SK-N-MC (cell line): ENCODE measurements at regions not wholly inside any gene's neighbourhood (a gene's known extent, or its start where the extent isn't known, plus 50 kb on each side); places are given as distances from the start of the nearest gene placed in this dataset.
"Not testable (repeated sequence)": the region's sequence is repeated elsewhere in the genome, so short reads cannot be mapped to it uniquely, and the experiment has no call there.

Experiments used
- DNase-seq: peaks from one replicate; pipeline ENCODE4 v3.0.0-alpha.2; 2011; ENCODE audit warnings: low read depth, low spot score
- H3K27ac ChIP-seq: fragments of 200-600 bp; sonication (generic); 2 replicates; pipeline ENCODE4 v1.5.1; 2016; ENCODE audit warnings: mixed run types
- H3K36me3 ChIP-seq: fragments of 200-600 bp; sonication (generic); 2 replicates; pipeline ENCODE4 v1.6.1; 2017; ENCODE audit warnings: antibody characterized with exemption, low read length, mixed read lengths; ENCODE audit not compliant: insufficient read depth
- H3K4me3 ChIP-seq: fragments of 200-600 bp; sonication (generic); 2 replicates; pipeline ENCODE4 v1.5.1; 2016
- H3K9ac ChIP-seq: fragments of 200-600 bp; sonication (generic); 2 replicates; pipeline ENCODE4 v1.8.0; 2017; ENCODE audit warnings: mixed run types, mixed read lengths; ENCODE audit not compliant: insufficient read length
- H3K9me3 ChIP-seq: fragments of 200-600 bp; sonication (generic); 2 replicates; pipeline ENCODE4 v1.6.1; 2017; ENCODE audit warnings: low read depth, mild to moderate bottlenecking, antibody characterized with exemption, low read length, moderate library complexity, mixed read lengths
- EZH2 ChIP-seq: fragments of 200-600 bp; sonication (generic); IDR thresholded peaks from one replicate; pipeline ENCODE4 v1.6.1; 2017; ENCODE audit warnings: antibody characterized with exemption
- FOXP2 ChIP-seq: optimal IDR thresholded peaks from 2 replicates; pipeline ENCODE3; 2011; ENCODE audit warnings: mild to moderate bottlenecking, moderate library complexity; ENCODE audit not compliant: insufficient read depth; ENCODE audit errors: extremely low read length, control extremely low read depth
- POLR2AphosphoS5 ChIP-seq: IDR thresholded peaks from 2 replicates; pipeline ENCODE4 v1.6.1; 2012; ENCODE audit warnings: mild to moderate bottlenecking, low read depth, low read length, borderline replicate concordance

DNA sequence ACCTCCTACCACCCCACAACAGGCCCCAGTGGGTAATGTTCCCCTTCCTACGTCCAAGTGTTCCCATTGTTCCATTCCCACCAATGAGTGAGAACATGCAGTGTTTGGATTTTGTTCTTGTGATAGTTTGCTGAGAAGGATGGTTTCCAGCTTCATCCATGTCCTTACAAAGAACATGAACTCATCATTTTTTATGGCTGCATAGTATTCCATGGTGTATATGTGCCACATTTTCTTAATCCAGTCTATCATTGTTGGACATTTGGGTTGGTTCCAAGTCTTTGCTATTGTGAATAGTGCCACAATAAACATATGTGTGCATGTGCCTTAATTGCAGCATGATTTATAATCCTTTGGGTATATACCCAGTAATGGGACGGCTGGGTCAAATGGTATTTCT is 81.6 kb downstream of the P2RY10 start:
- not testable (repeated sequence) for H3K36me3 ChIP-seq, H3K9ac ChIP-seq, H3K9me3 ChIP-seq, H3K4me3 ChIP-seq, H3K27ac ChIP-seq, DNase-seq

DNA sequence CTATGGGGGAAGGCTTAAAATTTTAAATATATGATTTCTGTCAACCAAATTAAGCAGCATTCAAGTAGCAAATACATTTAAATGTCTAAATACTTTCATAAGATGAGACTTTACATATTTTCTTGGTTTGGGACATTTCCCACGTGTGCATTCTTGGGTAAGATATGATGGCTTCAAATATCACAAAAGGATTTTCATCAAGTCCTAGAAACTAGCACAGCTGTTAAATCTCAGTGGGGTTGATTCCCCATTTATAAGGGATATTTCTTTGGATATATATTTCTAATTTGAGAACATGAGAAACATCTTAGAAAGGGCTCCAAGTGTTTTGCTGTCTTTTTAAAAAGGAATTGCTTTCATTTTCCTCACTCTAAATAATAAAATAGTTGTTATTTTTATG is 90.2 kb downstream of the P2RY10 start:
- Histone ChIP-seq H3K9ac (peak overlapping the region; percentile 5), H3K27ac (peak overlapping the region; percentile 27), H3K36me3 (no peaks in the 10 kb centered on the region), H3K9me3 (no peaks in the 10 kb centered on the region), H3K4me3 (no peak overlapping the region)
- no peak for DNase-seq
- no peak for TF ChIP-seq POLR2AphosphoS5
- TF ChIP-seq EZH2, result no peak
- no peak for TF ChIP-seq FOXP2

DNA sequence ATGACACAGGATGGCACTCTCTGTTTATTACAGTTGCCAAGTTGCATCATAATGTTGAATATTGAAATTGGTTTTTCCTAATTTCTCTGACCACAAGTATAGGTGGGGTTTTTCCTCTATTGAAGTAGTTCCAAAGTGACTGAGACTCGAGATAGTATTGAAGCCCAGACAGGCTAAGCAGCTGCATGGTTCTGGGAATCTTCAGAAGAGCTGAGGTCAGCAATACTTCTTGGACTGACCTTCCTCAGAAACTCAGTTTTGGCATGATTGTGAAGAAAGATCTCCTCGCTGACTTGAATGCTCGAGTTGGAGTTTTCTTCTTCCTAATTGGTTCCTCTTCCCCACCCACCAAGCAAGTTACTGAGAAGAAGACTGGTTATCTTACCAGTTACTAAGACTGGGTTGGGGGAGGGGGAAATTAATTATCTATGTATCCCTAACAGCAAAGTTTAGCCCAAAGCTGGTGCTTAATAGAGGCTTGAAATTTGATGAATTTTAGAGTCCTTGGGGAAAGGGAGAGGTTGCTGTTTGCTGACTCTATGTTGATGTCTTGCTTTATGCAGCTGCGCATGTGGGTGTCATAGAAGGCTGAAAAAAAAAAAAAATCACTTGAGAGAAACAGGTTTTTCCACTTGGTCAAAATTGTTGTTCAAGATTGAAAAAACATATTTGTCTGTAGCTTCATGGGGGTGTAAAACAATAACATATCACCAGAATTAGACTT is 91.1 kb downstream of the P2RY10 start:
- Histone ChIP-seq H3K9ac (peak overlapping the region; percentile 5), H3K4me3 (peak overlapping the region; percentile 30), H3K9me3 (no peaks in the 10 kb centered on the region), H3K36me3 (no peaks in the 10 kb centered on the region), H3K27ac (peak overlapping the region; percentile 27)
- DNase-seq, result no peak
- TF ChIP-seq FOXP2 (no peak), EZH2 (no peak), POLR2AphosphoS5 (no peak)

DNA sequence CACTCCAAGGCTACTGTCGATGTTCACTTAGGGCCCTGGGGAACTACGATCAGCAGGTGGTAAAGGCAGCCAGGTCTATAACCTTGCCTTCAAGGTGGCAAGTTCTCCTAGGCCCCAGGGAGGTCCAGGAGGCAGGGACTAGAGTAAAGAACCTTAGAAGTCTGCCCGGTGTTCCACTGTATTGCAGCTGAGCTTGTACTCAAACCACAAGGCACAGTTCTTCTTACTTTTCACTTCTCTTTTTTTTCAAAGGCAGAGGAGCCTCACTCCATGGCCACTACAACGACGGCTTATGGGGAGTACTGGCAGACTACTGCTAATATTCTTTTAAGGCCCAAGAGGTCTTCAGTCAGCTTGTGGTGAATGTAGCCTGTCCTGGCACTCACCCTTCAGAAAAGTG is 78.8 kb upstream of the GPR174 start:
- DNase-seq, result no peak
- H3K9me3 ChIP-seq, result no peaks in the 10 kb centered on the region
- H3K9ac ChIP-seq, result no peak overlapping the region
- TF ChIP-seq POLR2AphosphoS5 (no peak), EZH2 (no peak), FOXP2 (no peak)
- H3K27ac ChIP-seq, result no peak overlapping the region
- H3K36me3 ChIP-seq, result no peaks in the 10 kb centered on the region
- H3K4me3 ChIP-seq, result no peak overlapping the region

DNA sequence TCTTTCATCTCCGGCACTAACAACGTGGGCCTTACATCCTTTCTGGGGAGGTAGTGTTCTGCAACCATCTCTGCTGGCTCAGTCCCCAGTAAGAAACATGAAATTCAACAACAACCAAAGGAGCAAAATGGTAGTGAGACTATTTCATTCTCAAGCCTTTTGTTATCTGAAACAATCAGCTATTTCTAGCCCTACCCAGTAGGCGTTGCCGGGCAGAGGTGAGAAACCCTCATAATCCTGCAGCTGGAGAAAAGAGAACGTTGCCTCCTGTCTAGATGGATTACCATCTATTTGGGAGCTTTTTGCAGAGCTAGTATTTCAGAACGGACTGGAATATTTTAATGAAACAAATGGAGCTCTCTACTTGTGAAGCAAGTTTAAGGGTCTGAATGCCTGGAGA is 66.4 kb upstream of the GPR174 start:
- TF ChIP-seq POLR2AphosphoS5 (no peak), FOXP2 (no peak), EZH2 (no peak)
- H3K9me3 ChIP-seq, result no peaks in the 10 kb centered on the region

DNA sequence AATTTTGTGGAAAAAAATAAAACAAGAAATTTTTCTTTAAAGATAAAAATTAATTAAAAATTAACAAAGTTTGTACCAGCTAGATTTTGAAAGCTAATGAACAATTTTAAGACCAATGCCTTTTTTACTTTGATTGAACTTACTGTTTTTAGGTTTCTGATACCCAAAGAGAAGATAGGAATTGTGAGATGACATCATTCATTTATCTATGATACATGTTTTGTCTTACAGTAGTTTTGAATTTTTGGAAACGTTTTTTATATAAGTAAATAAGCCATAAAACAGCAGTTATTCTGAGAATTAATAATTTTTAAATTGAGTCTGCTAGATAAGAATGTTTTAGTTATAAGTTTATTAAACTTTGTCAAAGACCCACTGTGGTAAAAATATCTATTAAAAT is 65.0 kb upstream of the GPR174 start:
- TF ChIP-seq FOXP2, result no peak
- TF ChIP-seq EZH2, result no peak
- no peak for TF ChIP-seq POLR2AphosphoS5

More for the DNA sequence above, 66.4 kb upstream of the GPR174 start:
- no peak overlapping the region for H3K4me3 ChIP-seq
- no peak overlapping the region for H3K27ac ChIP-seq
- DNase-seq, result no peak
- H3K36me3 ChIP-seq, result no peaks in the 10 kb centered on the region
- H3K9ac ChIP-seq, result no peak overlapping the region

DNA sequence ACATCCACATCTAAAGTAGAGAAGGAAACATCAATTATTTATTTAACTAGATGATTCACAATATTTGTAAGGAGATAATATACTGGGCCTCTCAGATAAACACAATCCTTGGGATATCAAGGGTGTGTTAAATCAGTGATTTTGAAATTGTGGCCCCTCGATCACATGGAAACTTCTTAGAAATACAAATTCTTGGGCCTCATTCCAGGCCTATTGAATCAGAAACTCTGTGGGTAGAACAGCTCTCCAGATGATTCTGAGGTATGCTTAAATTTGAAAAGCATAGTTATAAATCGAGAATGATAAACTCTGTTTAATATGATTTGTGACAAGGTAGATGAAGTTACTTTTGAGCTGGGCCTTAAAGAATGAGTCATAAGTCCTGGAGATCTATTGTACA is 64.3 kb upstream of the GPR174 start:
- Histone ChIP-seq H3K4me3 (peak overlapping the region; percentile 30; the same call in 1 of the 2 replicates), H3K9ac (peak overlapping the region; percentile 65), H3K36me3 (no peaks in the 10 kb centered on the region), H3K27ac (peak overlapping the region; percentile 97), H3K9me3 (no peaks in the 10 kb centered on the region)
- no peak for DNase-seq
- TF ChIP-seq EZH2 (no peak), FOXP2 (no peak), POLR2AphosphoS5 (no peak)

More for the DNA sequence above, 65.0 kb upstream of the GPR174 start:
- Histone ChIP-seq H3K27ac (peak overlapping the region; percentile 97), H3K36me3 (no peaks in the 10 kb centered on the region), H3K9ac (peak overlapping the region; percentile 65), H3K4me3 (no peak overlapping the region), H3K9me3 (no peaks in the 10 kb centered on the region)
- no peak for DNase-seq

DNA sequence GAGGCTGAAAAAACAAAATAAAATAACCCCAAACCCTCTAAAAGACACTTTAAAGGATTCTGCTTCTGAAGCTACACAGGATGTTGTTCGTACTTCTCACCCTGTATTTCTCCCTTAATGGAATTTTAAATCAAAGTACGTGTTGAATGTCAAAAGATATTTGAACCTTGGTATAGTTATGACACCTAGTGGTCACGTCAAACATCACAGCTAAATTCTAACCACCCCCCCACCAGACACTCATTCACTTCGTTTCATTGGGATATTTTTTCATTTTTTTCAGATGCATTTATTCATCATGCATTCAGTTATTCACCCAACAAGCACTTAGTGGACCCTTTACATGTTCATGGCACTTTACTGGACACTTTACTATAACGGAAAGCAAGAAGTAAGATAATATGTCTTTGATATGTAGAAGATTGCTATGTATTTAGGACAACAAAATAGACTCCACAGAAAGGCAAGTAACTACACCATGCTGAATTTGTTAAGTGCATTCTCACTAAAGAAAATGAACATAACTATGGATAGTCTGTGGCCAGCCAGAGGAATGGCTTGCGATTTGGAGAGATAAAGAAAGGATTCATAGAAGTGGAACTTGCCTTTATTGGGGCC is 62.5 kb upstream of the GPR174 start:
- Histone ChIP-seq H3K9ac (peak overlapping the region; percentile 77), H3K36me3 (no peaks in the 10 kb centered on the region), H3K4me3 (peak overlapping the region; percentile 56), H3K27ac (peak overlapping the region; percentile 97), H3K9me3 (no peaks in the 10 kb centered on the region)
- peak; percentile 76 for DNase-seq
- TF ChIP-seq POLR2AphosphoS5, result no peak
- no peak for TF ChIP-seq FOXP2
- no peak for TF ChIP-seq EZH2
